ENCODE measurements at regions not wholly inside any gene's neighbourhood (a gene's known extent, or its start where the extent isn't known, plus 50 kb on each side); places are given as distances from the start of the nearest gene placed in this dataset.

DNA sequence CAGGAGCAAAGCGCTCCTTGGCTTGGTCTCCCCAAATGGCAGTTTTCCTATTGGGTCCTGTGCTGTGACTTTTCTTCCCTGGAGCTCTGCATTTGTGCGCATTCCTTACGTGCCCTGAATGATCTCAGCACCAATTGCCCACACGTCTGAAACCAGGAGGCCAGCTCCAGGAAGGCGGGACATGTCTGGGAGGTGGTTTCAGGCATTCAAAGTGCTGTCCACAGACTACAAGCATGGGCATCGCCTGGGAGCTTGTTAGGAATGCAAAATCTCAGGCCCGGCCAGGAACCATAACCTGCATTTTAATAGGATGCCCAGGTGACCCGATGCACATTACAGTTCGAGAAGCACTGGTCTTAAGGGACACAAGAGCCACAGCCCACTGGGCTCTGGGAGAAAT is 239.6 kb downstream of the ANKRD60 start:
- H2BK15ac ChIP-seq (ENCODE audit: low read depth, low read length): no peak overlapping the region

More for the DNA sequence above, 239.6 kb downstream of the ANKRD60 start:
- no peak overlapping the region for H4K5ac ChIP-seq (ENCODE audit: low read depth, low read length)
- intact Hi-C loops (cut with micrococcal nuclease) (no loop called here), dilution Hi-C loops (cut with HindIII; ENCODE audit: low sequenced_read_pairs, unreplicated experiment) (no loop called here), in situ Hi-C loops (cut with MboI; ENCODE audit: low sequenced_read_pairs) (no loop called here)
- H3K36me3 ChIP-seq (ENCODE audit: control insufficient read depth, insufficient read depth, low read length): no peaks in the 10 kb centered on the region
- H3K27me3 ChIP-seq (ENCODE audit: control insufficient read depth, insufficient read depth, low read length): no peaks in the 10 kb centered on the region
- no peak overlapping the region for H3K18ac ChIP-seq (ENCODE audit: low read depth, low read length)
- H3K4me2 ChIP-seq (ENCODE audit: low read depth, low read length): no peak overlapping the region
- H2BK5ac ChIP-seq (ENCODE audit: low read depth, low read length, poor library complexity, severe bottlenecking): no peak overlapping the region
- H3K79me1 ChIP-seq (ENCODE audit: low read depth in 1 of 2, low read length in 2 of 2): no peaks in the 10 kb centered on the region
- H3K56ac ChIP-seq (ENCODE audit: extremely low read depth, insufficient read depth, low read length): no peak overlapping the region
- 80% methylated on average over 7 of the region's 9 CpGs; no CpG with 5 or more reads in 1 of the 2 experiments for WGBS, 2 experiments (ENCODE audit: extremely low coverage in 2 of 2, insufficient read length in 1 of 2)
- H4K20me1 ChIP-seq (ENCODE audit: insufficient read depth, low read length): no peaks in the 10 kb centered on the region
- no peak overlapping the region for H2BK20ac ChIP-seq (ENCODE audit: low read depth, low read length)
- H2BK120ac ChIP-seq (ENCODE audit: low read depth, low read length): no peak overlapping the region
- no peaks in the 10 kb centered on the region for H3K9me3 ChIP-seq (ENCODE audit: control insufficient read depth, insufficient read depth, low read length)
- no peaks in the 10 kb centered on the region for H3K4me1 ChIP-seq (ENCODE audit: control insufficient read depth, insufficient read depth, low read length)
- BruUV-seq (replicated peaks): no TSS peak
- no peak overlapping the region for H3K9ac ChIP-seq (ENCODE audit: low read depth, low read length)
- H4K8ac ChIP-seq (ENCODE audit: low read depth in 2 of 2, low read length in 2 of 2): no peak overlapping the region
- no peak overlapping the region for H3K23ac ChIP-seq (ENCODE audit: low read depth, low read length)
- ATAC-seq (ENCODE audit: low read depth) (no peak), DNase-seq (no peak)
- H3K9me1 ChIP-seq (ENCODE audit: insufficient read depth, low read length): no peaks in the 10 kb centered on the region
- no peak overlapping the region for H2AK5ac ChIP-seq (ENCODE audit: low read depth, low read length)
- no peak overlapping the region for H3K4ac ChIP-seq (ENCODE audit: low read depth, low read length)
- POLR2A ChIA-PET (ENCODE audit: unreplicated experiment): no interaction called here
- no peak for TF ChIP-seq SMC3 (IDR thresholded peaks at IDR 0.05; ENCODE audit: low read depth, low read length)
- no peak for TF ChIP-seq MAZ (IDR thresholded peaks at IDR 0.05; ENCODE audit: borderline replicate concordance, low read depth, low read length)
- no peak for TF ChIP-seq CEBPB (IDR thresholded peaks at IDR 0.05; ENCODE audit: low read depth, low read length)
- no peak for TF ChIP-seq POLR2A (IDR thresholded peaks at IDR 0.05; ENCODE audit: low read depth, low read length)
- TF ChIP-seq BHLHE40 (IDR thresholded peaks at IDR 0.05; ENCODE audit: low read depth, low read length): no peak
- TF ChIP-seq RFX5 (IDR thresholded peaks at IDR 0.05; ENCODE audit: low read depth, low read length): no peak
- no peak for TF ChIP-seq CHD1 (IDR thresholded peaks at IDR 0.05; ENCODE audit: low read depth, low read length)
- TF ChIP-seq, protein P1, sequence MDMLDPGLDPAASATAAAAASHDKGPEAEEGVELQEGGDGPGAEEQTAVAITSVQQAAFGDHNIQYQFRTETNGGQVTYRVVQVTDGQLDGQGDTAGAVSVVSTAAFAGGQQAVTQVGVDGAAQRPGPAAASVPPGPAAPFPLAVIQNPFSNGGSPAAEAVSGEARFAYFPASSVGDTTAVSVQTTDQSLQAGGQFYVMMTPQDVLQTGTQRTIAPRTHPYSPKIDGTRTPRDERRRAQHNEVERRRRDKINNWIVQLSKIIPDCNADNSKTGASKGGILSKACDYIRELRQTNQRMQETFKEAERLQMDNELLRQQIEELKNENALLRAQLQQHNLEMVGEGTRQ (IDR thresholded peaks at IDR 0.05; ENCODE audit: low read depth, low read length): no peak
- no peak for TF ChIP-seq MXI1 (IDR thresholded peaks at IDR 0.05; ENCODE audit: borderline replicate concordance, low read depth, low read length)
- no peak for TF ChIP-seq FOS (IDR thresholded peaks at IDR 0.05; ENCODE audit: low read depth, low read length)
- no peak for TF ChIP-seq NFE2L2 (IDR thresholded peaks at IDR 0.05; ENCODE audit: low read depth, low read length)
- no peak for TF ChIP-seq MAFK (IDR thresholded peaks at IDR 0.05; ENCODE audit: low read depth, low read length)
- TF ChIP-seq RAD21 (IDR thresholded peaks at IDR 0.05; ENCODE audit: low read length): no peak
- TF ChIP-seq, protein P2, sequence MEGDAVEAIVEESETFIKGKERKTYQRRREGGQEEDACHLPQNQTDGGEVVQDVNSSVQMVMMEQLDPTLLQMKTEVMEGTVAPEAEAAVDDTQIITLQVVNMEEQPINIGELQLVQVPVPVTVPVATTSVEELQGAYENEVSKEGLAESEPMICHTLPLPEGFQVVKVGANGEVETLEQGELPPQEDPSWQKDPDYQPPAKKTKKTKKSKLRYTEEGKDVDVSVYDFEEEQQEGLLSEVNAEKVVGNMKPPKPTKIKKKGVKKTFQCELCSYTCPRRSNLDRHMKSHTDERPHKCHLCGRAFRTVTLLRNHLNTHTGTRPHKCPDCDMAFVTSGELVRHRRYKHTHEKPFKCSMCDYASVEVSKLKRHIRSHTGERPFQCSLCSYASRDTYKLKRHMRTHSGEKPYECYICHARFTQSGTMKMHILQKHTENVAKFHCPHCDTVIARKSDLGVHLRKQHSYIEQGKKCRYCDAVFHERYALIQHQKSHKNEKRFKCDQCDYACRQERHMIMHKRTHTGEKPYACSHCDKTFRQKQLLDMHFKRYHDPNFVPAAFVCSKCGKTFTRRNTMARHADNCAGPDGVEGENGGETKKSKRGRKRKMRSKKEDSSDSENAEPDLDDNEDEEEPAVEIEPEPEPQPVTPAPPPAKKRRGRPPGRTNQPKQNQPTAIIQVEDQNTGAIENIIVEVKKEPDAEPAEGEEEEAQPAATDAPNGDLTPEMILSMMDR (conservative IDR thresholded peaks at IDR 0.05; ENCODE audit: low read depth, low read length): no peak
- TF ChIP-seq, protein P3, sequence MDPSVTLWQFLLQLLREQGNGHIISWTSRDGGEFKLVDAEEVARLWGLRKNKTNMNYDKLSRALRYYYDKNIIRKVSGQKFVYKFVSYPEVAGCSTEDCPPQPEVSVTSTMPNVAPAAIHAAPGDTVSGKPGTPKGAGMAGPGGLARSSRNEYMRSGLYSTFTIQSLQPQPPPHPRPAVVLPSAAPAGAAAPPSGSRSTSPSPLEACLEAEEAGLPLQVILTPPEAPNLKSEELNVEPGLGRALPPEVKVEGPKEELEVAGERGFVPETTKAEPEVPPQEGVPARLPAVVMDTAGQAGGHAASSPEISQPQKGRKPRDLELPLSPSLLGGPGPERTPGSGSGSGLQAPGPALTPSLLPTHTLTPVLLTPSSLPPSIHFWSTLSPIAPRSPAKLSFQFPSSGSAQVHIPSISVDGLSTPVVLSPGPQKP (IDR thresholded peaks at IDR 0.05; ENCODE audit: borderline replicate concordance, low read depth, low read length): no peak
- no peak for TF ChIP-seq RCOR1 (IDR thresholded peaks at IDR 0.05; ENCODE audit: insufficient replicate concordance, low read length)
- H2AK9ac ChIP-seq (replicated peaks; ENCODE audit: low read depth, low read length, poor library complexity): no peak overlapping the region
- CTCF ChIA-PET: no interaction called here
- H3K4me3 ChIP-seq (ENCODE audit: insufficient read depth, low read depth, low read length): no peak overlapping the region
- no peak overlapping the region for H3K27ac ChIP-seq (ENCODE audit: insufficient read depth, low read length)
- no peak overlapping the region for H2AFZ ChIP-seq (replicated peaks; ENCODE audit: low read length, poor library complexity)
- H3K14ac ChIP-seq (replicated peaks; ENCODE audit: low read depth, low read length): no peak overlapping the region
- H4K91ac ChIP-seq (ENCODE audit: insufficient read depth, low read depth, low read length): no peak overlapping the region

All from IMR-90 (cell line).